ENCODE measurements at regions not wholly inside any gene's neighbourhood (a gene's known extent, or its start where the extent isn't known, plus 50 kb on each side); places are given as distances from the start of the nearest gene placed in this dataset.

- TF ChIP-seq CTCF (IDR thresholded peaks at IDR 0.05) (no peak), POLR2A (IDR thresholded peaks at IDR 0.05) (no peak), EP300 (IDR thresholded peaks at IDR 0.05) (no peak)
Measured at GRCh38 chr10:62736168-62736546, 68.4 kb upstream of the ADO start.

All from tibial nerve (tissue), 4 donors.